SK-N-SH (cell line): ENCODE measurements at regions not wholly inside any gene's neighbourhood (a gene's known extent, or its start where the extent isn't known, plus 50 kb on each side); places are given as distances from the start of the nearest gene placed in this dataset.

Experiments used
- CTCF ChIA-PET: fragments of 300-600, 350-600 bp; formaldehyde crosslinking; extraction: SDS; loops from one replicate; lab custom pipeline; 2021; lab: Yijun Ruan, JAX
- POLR2A ChIA-PET: fragments of 350-600 bp; sonication (Branson Sonifier 250); formaldehyde crosslinking; extraction: SDS; loops from one replicate; lab custom pipeline; 2020; ENCODE audit warnings: antibody characterized with exemption, inconsistent platforms; lab: Yijun Ruan, JAX
- DNase-seq: peaks from one replicate; pipeline ENCODE4 v3.0.0; 2012
- H2AFZ ChIP-seq: fragments of 200-600 bp; sonication (generic); 2 replicates; pipeline ENCODE4 v1.8.1; 2016; ENCODE audit warnings: antibody characterized with exemption, mild to moderate bottlenecking, low read depth
- H3F3A ChIP-seq: fragments of 200-600 bp; sonication (generic); replicated peaks from 2 replicates; pipeline ENCODE3; 2016; ENCODE audit warnings: antibody characterized with exemption, mild to moderate bottlenecking; ENCODE audit not compliant: insufficient read depth
- H3K27ac ChIP-seq, 2 experiments: fragments of 200-500 bp in 1 of 2; fragments of 200-600 bp in 1 of 2; sonication (Bioruptor generic) in 1 of 2; sonication (generic), shearing (Covaris generic) in 1 of 2; 2 replicates each; pipeline versions ENCODE4 v1.5.1 to v1.6.1; 2014 to 2016; ENCODE audit warnings: low read depth in 2 of 2, inconsistent platforms in 1 of 2, low read length in 1 of 2, mild to moderate bottlenecking in 1 of 2, mixed read lengths in 1 of 2
- H3K27me3 ChIP-seq: fragments of 200-600 bp; sonication (generic), shearing (Covaris generic); 2 replicates; pipeline ENCODE4 v1.6.1; 2016; ENCODE audit warnings: mixed run types; ENCODE audit not compliant: insufficient read depth
- H3K36me3 ChIP-seq, 2 experiments: fragments of 200-500 bp in 1 of 2; fragments of 200-600 bp in 1 of 2; sonication (Bioruptor generic) in 1 of 2; sonication (generic) in 1 of 2; replicated peaks in 1 of 2; 2 replicates each; pipeline versions ENCODE3 to v1.5.1; 2014 to 2016; ENCODE audit warnings: low read length in 1 of 2, mild to moderate bottlenecking in 1 of 2; ENCODE audit not compliant: insufficient read depth in 2 of 2, control insufficient read depth in 1 of 2
- H3K4me1 ChIP-seq, 2 experiments: fragments of 200-500 bp in 1 of 2; fragments of 200-600 bp in 1 of 2; sonication (Bioruptor generic) in 1 of 2; sonication (generic), shearing (Covaris generic) in 1 of 2; 2 replicates each; pipeline versions ENCODE4 v1.5.1 to v1.6.1; 2014 to 2016; ENCODE audit warnings: low read depth in 1 of 2, low read length in 1 of 2, mixed run types in 1 of 2; ENCODE audit not compliant: insufficient read depth in 2 of 2, control insufficient read depth in 1 of 2
- H3K4me2 ChIP-seq: fragments of 200-600 bp; sonication (generic), shearing (Covaris generic); 2 replicates; pipeline ENCODE4 v1.6.1; 2017; ENCODE audit warnings: mixed run types
- H3K4me3 ChIP-seq, 2 experiments: fragments of 200-500 bp in 1 of 2; fragments of 200-600 bp in 1 of 2; sonication (Bioruptor generic) in 1 of 2; sonication (generic), shearing (Covaris generic) in 1 of 2; 2 replicates each; pipeline versions ENCODE4 v1.5.1 to v1.8.1; 2014 to 2016; ENCODE audit warnings: low read depth in 2 of 2, inconsistent platforms in 1 of 2, low read length in 1 of 2, mild to moderate bottlenecking in 1 of 2, mixed read lengths in 1 of 2, moderate library complexity in 1 of 2
- H3K79me2 ChIP-seq: fragments of 200-600 bp; sonication (generic); 2 replicates; pipeline ENCODE4 v1.8.1; 2017; ENCODE audit warnings: mild to moderate bottlenecking; ENCODE audit not compliant: insufficient read depth
- H3K9ac ChIP-seq: fragments of 200-600 bp; sonication (generic); 2 replicates; pipeline ENCODE4 v1.6.1; 2017; ENCODE audit warnings: mixed run types
- H3K9me2 ChIP-seq: fragments of 200-600 bp; sonication (generic); 2 replicates; pipeline ENCODE4 v1.6.1; 2017; ENCODE audit warnings: mixed run types
- H3K9me3 ChIP-seq: fragments of 200-600 bp; sonication (generic); 2 replicates; pipeline ENCODE4 v1.6.1; 2017; ENCODE audit warnings: mixed run types, mild to moderate bottlenecking, moderate library complexity
- H4K20me1 ChIP-seq: fragments of 200-600 bp; sonication (generic); 2 replicates; pipeline ENCODE4 v1.6.1; 2017; ENCODE audit warnings: mild to moderate bottlenecking, mixed run types; ENCODE audit not compliant: insufficient read depth
- EP300 ChIP-seq, 2 experiments: IDR thresholded peaks; 2 replicates each; pipeline versions ENCODE4 v1.4.0 to v1.6.1; 2012; ENCODE audit warnings: borderline replicate concordance in 1 of 2, low read depth in 1 of 2, low read length in 1 of 2
- FOSL2 ChIP-seq: IDR thresholded peaks from 2 replicates; pipeline ENCODE4 v1.4.0; 2012; ENCODE audit warnings: low read depth, mild to moderate bottlenecking, moderate library complexity, borderline replicate concordance
- FOXM1 ChIP-seq: IDR thresholded peaks from 2 replicates; pipeline ENCODE4 v1.4.0; 2012; ENCODE audit warnings: low read depth, mild to moderate bottlenecking
- MEF2A ChIP-seq: IDR thresholded peaks from 2 replicates; pipeline ENCODE4 v1.4.0; 2012; ENCODE audit warnings: low read depth, borderline replicate concordance
- POLR2AphosphoS5 ChIP-seq: IDR thresholded peaks from 2 replicates; pipeline ENCODE4 v1.6.1; 2012; ENCODE audit warnings: low read depth, low read length
- RCOR1 ChIP-seq: fragments of 150-350 bp; IDR thresholded peaks from 2 replicates; pipeline ENCODE4 v1.6.1; 2017; ENCODE audit warnings: antibody characterized with exemption, low read length
- SIN3A ChIP-seq: IDR thresholded peaks from 2 replicates; pipeline ENCODE4 v1.6.1; 2012; ENCODE audit warnings: low read depth, mild to moderate bottlenecking, low read length, moderate library complexity, borderline replicate concordance
- TEAD4 ChIP-seq: IDR thresholded peaks from 2 replicates; pipeline ENCODE4 v1.4.0; 2012; ENCODE audit warnings: mild to moderate bottlenecking, borderline replicate concordance; ENCODE audit not compliant: insufficient read depth
- YY1 ChIP-seq: IDR thresholded peaks from 2 replicates; pipeline ENCODE4 v1.4.0; 2012; ENCODE audit warnings: low read depth, mild to moderate bottlenecking
- TF ChIP-seq, protein P1 (sequence below): IDR thresholded peaks from 2 replicates; pipeline ENCODE4 v1.6.1; 2012; ENCODE audit warnings: mild to moderate bottlenecking, low read depth, low read length, moderate library complexity
- TF ChIP-seq, protein P2 (sequence below): IDR thresholded peaks from 2 replicates; pipeline ENCODE4 v1.4.0; 2012; ENCODE audit warnings: low read depth, borderline replicate concordance
- TF ChIP-seq, protein P3 (sequence below): fragments of 150-350 bp; IDR thresholded peaks from 2 replicates; pipeline ENCODE4 v1.6.1; 2017; ENCODE audit warnings: antibody characterized with exemption, low read length, low read depth, borderline replicate concordance
- TF ChIP-seq, protein P4 (sequence below): IDR thresholded peaks from 2 replicates; pipeline ENCODE4 v1.4.0; 2012; ENCODE audit warnings: low read depth, borderline replicate concordance

DNA sequence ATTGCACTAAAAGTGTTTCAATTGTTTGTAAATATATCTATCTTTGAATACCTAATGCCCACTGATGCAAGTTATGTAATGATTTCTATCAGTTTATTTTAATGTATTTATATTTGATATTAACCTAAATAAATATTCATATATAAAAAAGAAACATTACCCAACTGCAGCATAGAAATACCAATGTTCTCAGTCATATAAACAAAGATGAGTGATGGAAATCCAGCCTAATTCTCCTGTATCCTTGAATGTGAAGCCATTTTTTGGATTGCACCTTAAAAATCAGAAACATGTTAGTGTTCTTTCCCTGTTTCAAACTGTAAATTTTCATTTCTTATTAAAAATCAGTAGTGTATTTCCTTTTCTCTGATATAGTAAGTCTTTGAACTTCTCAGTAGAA, 305.8 kb upstream of the GNAI1 start:
- ChIA-PET POLR2A (no interaction called here), CTCF (interaction anchor here (0.6 kb wide), 1 partner anchor 111 kb away, joined by 3 read pairs; no protein-coding TSS in a partner anchor)
- Histone ChIP-seq H3K9me3 (no peaks in the 10 kb centered on the region), H3K27ac (no peak overlapping the region), H3K9ac (no peak overlapping the region), H3K4me1 (no peaks in the 10 kb centered on the region; a peak in 1 of 4 replicates), H3K79me2 (no peaks in the 10 kb centered on the region), H3K4me3 (no peak overlapping the region), H3K9me2 (no peaks in the 10 kb centered on the region), H4K20me1 (no peaks in the 10 kb centered on the region), H3K27me3 (no peaks in the 10 kb centered on the region), H3F3A (no peaks in the 10 kb centered on the region), H2AFZ (no peak overlapping the region), H3K4me2 (no peak overlapping the region), H3K36me3 (no peaks in the 10 kb centered on the region)
- TF ChIP-seq, protein P1, sequence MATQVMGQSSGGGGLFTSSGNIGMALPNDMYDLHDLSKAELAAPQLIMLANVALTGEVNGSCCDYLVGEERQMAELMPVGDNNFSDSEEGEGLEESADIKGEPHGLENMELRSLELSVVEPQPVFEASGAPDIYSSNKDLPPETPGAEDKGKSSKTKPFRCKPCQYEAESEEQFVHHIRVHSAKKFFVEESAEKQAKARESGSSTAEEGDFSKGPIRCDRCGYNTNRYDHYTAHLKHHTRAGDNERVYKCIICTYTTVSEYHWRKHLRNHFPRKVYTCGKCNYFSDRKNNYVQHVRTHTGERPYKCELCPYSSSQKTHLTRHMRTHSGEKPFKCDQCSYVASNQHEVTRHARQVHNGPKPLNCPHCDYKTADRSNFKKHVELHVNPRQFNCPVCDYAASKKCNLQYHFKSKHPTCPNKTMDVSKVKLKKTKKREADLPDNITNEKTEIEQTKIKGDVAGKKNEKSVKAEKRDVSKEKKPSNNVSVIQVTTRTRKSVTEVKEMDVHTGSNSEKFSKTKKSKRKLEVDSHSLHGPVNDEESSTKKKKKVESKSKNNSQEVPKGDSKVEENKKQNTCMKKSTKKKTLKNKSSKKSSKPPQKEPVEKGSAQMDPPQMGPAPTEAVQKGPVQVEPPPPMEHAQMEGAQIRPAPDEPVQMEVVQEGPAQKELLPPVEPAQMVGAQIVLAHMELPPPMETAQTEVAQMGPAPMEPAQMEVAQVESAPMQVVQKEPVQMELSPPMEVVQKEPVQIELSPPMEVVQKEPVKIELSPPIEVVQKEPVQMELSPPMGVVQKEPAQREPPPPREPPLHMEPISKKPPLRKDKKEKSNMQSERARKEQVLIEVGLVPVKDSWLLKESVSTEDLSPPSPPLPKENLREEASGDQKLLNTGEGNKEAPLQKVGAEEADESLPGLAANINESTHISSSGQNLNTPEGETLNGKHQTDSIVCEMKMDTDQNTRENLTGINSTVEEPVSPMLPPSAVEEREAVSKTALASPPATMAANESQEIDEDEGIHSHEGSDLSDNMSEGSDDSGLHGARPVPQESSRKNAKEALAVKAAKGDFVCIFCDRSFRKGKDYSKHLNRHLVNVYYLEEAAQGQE = no peak
- TF ChIP-seq FOXM1 = no peak
- no peak for TF ChIP-seq MEF2A
- no peak for TF ChIP-seq TEAD4
- TF ChIP-seq, protein P2, sequence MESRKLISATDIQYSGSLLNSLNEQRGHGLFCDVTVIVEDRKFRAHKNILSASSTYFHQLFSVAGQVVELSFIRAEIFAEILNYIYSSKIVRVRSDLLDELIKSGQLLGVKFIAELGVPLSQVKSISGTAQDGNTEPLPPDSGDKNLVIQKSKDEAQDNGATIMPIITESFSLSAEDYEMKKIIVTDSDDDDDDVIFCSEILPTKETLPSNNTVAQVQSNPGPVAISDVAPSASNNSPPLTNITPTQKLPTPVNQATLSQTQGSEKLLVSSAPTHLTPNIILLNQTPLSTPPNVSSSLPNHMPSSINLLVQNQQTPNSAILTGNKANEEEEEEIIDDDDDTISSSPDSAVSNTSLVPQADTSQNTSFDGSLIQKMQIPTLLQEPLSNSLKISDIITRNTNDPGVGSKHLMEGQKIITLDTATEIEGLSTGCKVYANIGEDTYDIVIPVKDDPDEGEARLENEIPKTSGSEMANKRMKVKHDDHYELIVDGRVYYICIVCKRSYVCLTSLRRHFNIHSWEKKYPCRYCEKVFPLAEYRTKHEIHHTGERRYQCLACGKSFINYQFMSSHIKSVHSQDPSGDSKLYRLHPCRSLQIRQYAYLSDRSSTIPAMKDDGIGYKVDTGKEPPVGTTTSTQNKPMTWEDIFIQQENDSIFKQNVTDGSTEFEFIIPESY = no peak
- no peak for TF ChIP-seq SIN3A
- no peak for TF ChIP-seq RCOR1
- TF ChIP-seq, protein P3, sequence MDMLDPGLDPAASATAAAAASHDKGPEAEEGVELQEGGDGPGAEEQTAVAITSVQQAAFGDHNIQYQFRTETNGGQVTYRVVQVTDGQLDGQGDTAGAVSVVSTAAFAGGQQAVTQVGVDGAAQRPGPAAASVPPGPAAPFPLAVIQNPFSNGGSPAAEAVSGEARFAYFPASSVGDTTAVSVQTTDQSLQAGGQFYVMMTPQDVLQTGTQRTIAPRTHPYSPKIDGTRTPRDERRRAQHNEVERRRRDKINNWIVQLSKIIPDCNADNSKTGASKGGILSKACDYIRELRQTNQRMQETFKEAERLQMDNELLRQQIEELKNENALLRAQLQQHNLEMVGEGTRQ = no peak
- TF ChIP-seq POLR2AphosphoS5 = no peak
- TF ChIP-seq EP300 (IDR thresholded peaks at IDR 0.05; ENCODE audit: borderline replicate concordance in 1 of 2, low read depth in 1 of 2, low read length in 1 of 2) = no peak
- no peak for TF ChIP-seq YY1
- TF ChIP-seq, protein P4, sequence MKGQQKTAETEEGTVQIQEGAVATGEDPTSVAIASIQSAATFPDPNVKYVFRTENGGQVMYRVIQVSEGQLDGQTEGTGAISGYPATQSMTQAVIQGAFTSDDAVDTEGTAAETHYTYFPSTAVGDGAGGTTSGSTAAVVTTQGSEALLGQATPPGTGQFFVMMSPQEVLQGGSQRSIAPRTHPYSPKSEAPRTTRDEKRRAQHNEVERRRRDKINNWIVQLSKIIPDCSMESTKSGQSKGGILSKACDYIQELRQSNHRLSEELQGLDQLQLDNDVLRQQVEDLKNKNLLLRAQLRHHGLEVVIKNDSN = no peak
- TF ChIP-seq FOSL2 = no peak
- no peak for DNase-seq
